ENCODE measurements at regions not wholly inside any gene's neighbourhood (a gene's known extent, or its start where the extent isn't known, plus 50 kb on each side); places are given as distances from the start of the nearest gene placed in this dataset.

GRCh38 chr6:168217880-168218537, 101.6 kb downstream of the DACT2 start:
- Histone ChIP-seq H3K36me3 (ENCODE audit: control insufficient read depth, insufficient read depth, low read length) (no peaks in the 10 kb centered on the region), H3K9me3 (replicated peaks; ENCODE audit: control insufficient read depth, insufficient read depth, low read depth, low read length) (no peaks in the 10 kb centered on the region), H3K4me1 (replicated peaks in 1 of 2; ENCODE audit: control insufficient read depth in 2 of 2, insufficient read depth in 2 of 2, low read length in 2 of 2) (no peaks in the 10 kb centered on the region; a peak in 1 of 5 replicates), H3K9me1 (ENCODE audit: control insufficient read depth, insufficient read depth, low read length) (no peaks in the 10 kb centered on the region), H2AFZ (ENCODE audit: low read depth, low read length) (no peak overlapping the region), H4K20me1 (replicated peaks; ENCODE audit: control insufficient read depth, insufficient read depth, low read length) (peaks cover 7% of the 10 kb centered on the region; the same call in 1 of the 2 replicates), H3K4me2 (ENCODE audit: insufficient read depth, low read length) (no peak overlapping the region), H3K4me3 (no peak overlapping the region), H3K9ac (ENCODE audit: insufficient read depth in 1 of 2, low read depth in 2 of 2, low read length in 2 of 2) (no peak overlapping the region), H3K27ac (ENCODE audit: extremely low read depth, low read depth, low read length) (no peak overlapping the region), H3K79me2 (ENCODE audit: control insufficient read depth, insufficient read depth, low read length) (no peaks in the 10 kb centered on the region), H3K27me3 (ENCODE audit: control insufficient read depth in 2 of 2, insufficient read depth in 2 of 2, low read length in 2 of 2) (peaks cover 52 to 76% of the 10 kb centered on the region in 2 experiments)
- CTCF ChIA-PET (ENCODE audit: low intra/inter-chr PET ratio) = no interaction called here
- DNase-seq (ENCODE audit: extremely low read depth in 1 of 4, low spot score in 3 of 4) = no peak
- BruUV-seq (replicated peaks) = no TSS peak
- FAIRE-seq = no peak
- under 1% methylated on average over 9 of the region's 9 CpGs for WGBS (ENCODE audit: insufficient coverage, low coverage, missing lambda C conversion rate)
- POLR2A ChIA-PET = interaction anchor here (0.8 kb wide), 1 partner anchor 559 kb away, joined by 4 read pairs; no protein-coding TSS in a partner anchor
- in situ Hi-C loops (cut with MboI) (no loop called here), intact Hi-C loops (cut with micrococcal nuclease) (no loop called here)
- ATAC-seq = no peak
- TF ChIP-seq, protein P1, sequence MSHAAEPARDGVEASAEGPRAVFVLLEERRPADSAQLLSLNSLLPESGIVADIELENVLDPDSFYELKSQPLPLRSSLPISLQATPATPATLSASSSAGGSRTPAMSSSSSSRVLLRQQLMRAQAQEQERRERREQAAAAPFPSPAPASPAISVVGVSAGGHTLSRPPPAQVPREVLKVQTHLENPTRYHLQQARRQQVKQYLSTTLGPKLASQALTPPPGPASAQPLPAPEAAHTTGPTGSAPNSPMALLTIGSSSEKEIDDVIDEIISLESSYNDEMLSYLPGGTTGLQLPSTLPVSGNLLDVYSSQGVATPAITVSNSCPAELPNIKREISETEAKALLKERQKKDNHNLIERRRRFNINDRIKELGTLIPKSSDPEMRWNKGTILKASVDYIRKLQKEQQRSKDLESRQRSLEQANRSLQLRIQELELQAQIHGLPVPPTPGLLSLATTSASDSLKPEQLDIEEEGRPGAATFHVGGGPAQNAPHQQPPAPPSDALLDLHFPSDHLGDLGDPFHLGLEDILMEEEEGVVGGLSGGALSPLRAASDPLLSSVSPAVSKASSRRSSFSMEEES (CRISPR knock-in tag; IDR thresholded peaks at IDR 0.05) = no peak
- TF ChIP-seq, protein P2, sequence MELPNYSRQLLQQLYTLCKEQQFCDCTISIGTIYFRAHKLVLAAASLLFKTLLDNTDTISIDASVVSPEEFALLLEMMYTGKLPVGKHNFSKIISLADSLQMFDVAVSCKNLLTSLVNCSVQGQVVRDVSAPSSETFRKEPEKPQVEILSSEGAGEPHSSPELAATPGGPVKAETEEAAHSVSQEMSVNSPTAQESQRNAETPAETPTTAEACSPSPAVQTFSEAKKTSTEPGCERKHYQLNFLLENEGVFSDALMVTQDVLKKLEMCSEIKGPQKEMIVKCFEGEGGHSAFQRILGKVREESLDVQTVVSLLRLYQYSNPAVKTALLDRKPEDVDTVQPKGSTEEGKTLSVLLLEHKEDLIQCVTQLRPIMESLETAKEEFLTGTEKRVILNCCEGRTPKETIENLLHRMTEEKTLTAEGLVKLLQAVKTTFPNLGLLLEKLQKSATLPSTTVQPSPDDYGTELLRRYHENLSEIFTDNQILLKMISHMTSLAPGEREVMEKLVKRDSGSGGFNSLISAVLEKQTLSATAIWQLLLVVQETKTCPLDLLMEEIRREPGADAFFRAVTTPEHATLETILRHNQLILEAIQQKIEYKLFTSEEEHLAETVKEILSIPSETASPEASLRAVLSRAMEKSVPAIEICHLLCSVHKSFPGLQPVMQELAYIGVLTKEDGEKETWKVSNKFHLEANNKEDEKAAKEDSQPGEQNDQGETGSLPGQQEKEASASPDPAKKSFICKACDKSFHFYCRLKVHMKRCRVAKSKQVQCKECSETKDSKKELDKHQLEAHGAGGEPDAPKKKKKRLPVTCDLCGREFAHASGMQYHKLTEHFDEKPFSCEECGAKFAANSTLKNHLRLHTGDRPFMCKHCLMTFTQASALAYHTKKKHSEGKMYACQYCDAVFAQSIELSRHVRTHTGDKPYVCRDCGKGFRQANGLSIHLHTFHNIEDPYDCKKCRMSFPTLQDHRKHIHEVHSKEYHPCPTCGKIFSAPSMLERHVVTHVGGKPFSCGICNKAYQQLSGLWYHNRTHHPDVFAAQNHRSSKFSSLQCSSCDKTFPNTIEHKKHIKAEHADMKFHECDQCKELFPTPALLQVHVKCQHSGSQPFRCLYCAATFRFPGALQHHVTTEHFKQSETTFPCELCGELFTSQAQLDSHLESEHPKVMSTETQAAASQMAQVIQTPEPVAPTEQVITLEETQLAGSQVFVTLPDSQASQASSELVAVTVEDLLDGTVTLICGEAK (IDR thresholded peaks at IDR 0.05) = no peak
- TF ChIP-seq, protein P2 (CRISPR knock-in tag; IDR thresholded peaks at IDR 0.05) = no peak
- TF ChIP-seq SRF (CRISPR knock-in tag; IDR thresholded peaks at IDR 0.05) (no peak), POLR2AphosphoS5 (IDR thresholded peaks at IDR 0.05; ENCODE audit: control insufficient read depth, insufficient read depth, low read depth, low read length) (no peak), ILF3 (IDR thresholded peaks at IDR 0.05; ENCODE audit: borderline replicate concordance) (no peak), EP400 (IDR thresholded peaks at IDR 0.05) (no peak), ZNF184 (CRISPR knock-in tag; IDR thresholded peaks at IDR 0.05) (no peak), TCF7L2 (IDR thresholded peaks at IDR 0.05; ENCODE audit: low read depth, low read length) (no peak), CEBPB (tag; IDR thresholded peaks at IDR 0.05) (no peak), MAX (CRISPR knock-in tag; IDR thresholded peaks at IDR 0.05) (no peak), SMAD1 (IDR thresholded peaks at IDR 0.05; ENCODE audit: low read depth, low read length, partially characterized antibody) (no peak)
